Neural cell (in vitro differentiated cells): ENCODE measurements at regions not wholly inside any gene's neighbourhood (a gene's known extent, or its start where the extent isn't known, plus 50 kb on each side); places are given as distances from the start of the nearest gene placed in this dataset.

Source experiments
- H2AFZ ChIP-seq: fragments of 200-600, 300-800 bp; sonication (generic), shearing (Covaris generic); 2 replicates; pipeline ENCODE4 v1.6.0; 2014; ENCODE audit warnings: low read depth, mild to moderate bottlenecking, antibody characterized with exemption, low read length, moderate library complexity
- H3F3A ChIP-seq: fragments of 200-600 bp; shearing (Covaris generic); 2 replicates; pipeline ENCODE4 v1.6.1; 2016; ENCODE audit warnings: mild to moderate bottlenecking, moderate library complexity, mixed read lengths, antibody characterized with exemption, low read length; ENCODE audit not compliant: insufficient read depth, poor library complexity, severe bottlenecking
- H3K27ac ChIP-seq: fragments of 200-600, 300-800 bp; sonication (generic), shearing (Covaris generic); 2 replicates; pipeline ENCODE4 v1.5.1; 2014; ENCODE audit warnings: mild to moderate bottlenecking, low read length, moderate library complexity
- H3K27me3 ChIP-seq: fragments of 300-800, 200-600 bp; sonication (generic), shearing (Covaris generic); 2 replicates; pipeline ENCODE4 v1.6.0; 2014; ENCODE audit warnings: mild to moderate bottlenecking, low read depth, low read length, moderate library complexity; ENCODE audit not compliant: insufficient read depth
- H3K36me3 ChIP-seq: fragments of 300-800, 200-600 bp; sonication (generic), shearing (Covaris generic); 2 replicates; pipeline ENCODE4 v1.5.1; 2014; ENCODE audit warnings: mild to moderate bottlenecking, antibody characterized with exemption, low read length, moderate library complexity; ENCODE audit not compliant: insufficient read depth
- H3K4me2 ChIP-seq: fragments of 300-800, 200-600 bp; sonication (generic), shearing (Covaris generic); 2 replicates; pipeline ENCODE4 v1.6.0; 2014; ENCODE audit warnings: mild to moderate bottlenecking, low read length
- H3K4me3 ChIP-seq: fragments of 300-800, 200-600 bp; sonication (generic), shearing (Covaris generic); 2 replicates; pipeline ENCODE4 v1.5.1; 2014; ENCODE audit warnings: mild to moderate bottlenecking, low read length, moderate library complexity
- H3K79me2 ChIP-seq: fragments of 200-600 bp; shearing (Covaris generic); replicated peaks from 2 replicates; pipeline ENCODE4 v1.6.0; 2014; ENCODE audit warnings: mild to moderate bottlenecking, low read length, moderate library complexity; ENCODE audit not compliant: insufficient read depth
- H3K9ac ChIP-seq: fragments of 300-800, 200-600 bp; sonication (generic), shearing (Covaris generic); 2 replicates; pipeline ENCODE4 v1.6.1; 2016; ENCODE audit warnings: mild to moderate bottlenecking, low read length, mixed read lengths
- H3K9me2 ChIP-seq: fragments of 200-600 bp; shearing (Covaris generic); 2 replicates; pipeline ENCODE4 v1.6.1; 2016; ENCODE audit warnings: mild to moderate bottlenecking, low read length, mixed read lengths; ENCODE audit not compliant: insufficient read depth
- H3K9me3 ChIP-seq: fragments of 200-600, 300-800 bp; sonication (generic), shearing (Covaris generic); 2 replicates; pipeline ENCODE4 v1.6.1; 2016; ENCODE audit warnings: mild to moderate bottlenecking, mixed run types, low read length, moderate library complexity, mixed read lengths
- H4K20me1 ChIP-seq: fragments of 200-600 bp; shearing (Covaris generic); 2 replicates; pipeline ENCODE4 v1.6.1; 2016; ENCODE audit warnings: mild to moderate bottlenecking, mixed run types; ENCODE audit not compliant: insufficient read depth
- EP300 ChIP-seq: fragments of 450-650 bp; conservative IDR thresholded peaks from 2 replicates; pipeline ENCODE4 v1.6.1; 2014; ENCODE audit warnings: antibody characterized with exemption, mild to moderate bottlenecking, moderate library complexity; ENCODE audit not compliant: poor library complexity, severe bottlenecking
- EZH2 ChIP-seq: fragments of 200-600, 300-800 bp; shearing (Covaris generic), sonication (generic); IDR thresholded peaks from 2 replicates; pipeline ENCODE4 v1.6.1; 2014; ENCODE audit warnings: antibody characterized with exemption, low read length, borderline replicate concordance, mild to moderate bottlenecking; ENCODE audit not compliant: insufficient read depth, poor library complexity, severe bottlenecking
- MXI1 ChIP-seq: fragments of 450-650 bp; conservative IDR thresholded peaks from 2 replicates; pipeline ENCODE4 v1.6.1; 2014; ENCODE audit warnings: antibody characterized with exemption, mild to moderate bottlenecking; ENCODE audit not compliant: poor library complexity, severe bottlenecking
- POLR2AphosphoS5 ChIP-seq: IDR thresholded peaks from 2 replicates; pipeline ENCODE4 v1.6.1; 2012
- RAD21 ChIP-seq: fragments of 450-650 bp; conservative IDR thresholded peaks from 2 replicates; pipeline ENCODE4 v1.6.1; 2014; ENCODE audit warnings: antibody characterized with exemption, mild to moderate bottlenecking, moderate library complexity
- SMC3 ChIP-seq: fragments of 450-650 bp; conservative IDR thresholded peaks from 2 replicates; pipeline ENCODE4 v1.6.1; 2014; ENCODE audit warnings: antibody characterized with exemption, mild to moderate bottlenecking, moderate library complexity; ENCODE audit not compliant: poor library complexity
- TAF1 ChIP-seq: IDR thresholded peaks from 2 replicates; pipeline ENCODE4 v1.6.1; 2012; ENCODE audit warnings: low read depth
- TF ChIP-seq, protein P1 (sequence below): IDR thresholded peaks from 2 replicates; pipeline ENCODE4 v1.6.1; 2012; ENCODE audit warnings: borderline replicate concordance
- TF ChIP-seq, protein P2 (sequence below): fragments of 450-650 bp; IDR thresholded peaks from 2 replicates; pipeline ENCODE4 v1.5.1; 2014; ENCODE audit warnings: antibody characterized with exemption, mild to moderate bottlenecking, moderate library complexity; ENCODE audit not compliant: poor library complexity, severe bottlenecking

DNA sequence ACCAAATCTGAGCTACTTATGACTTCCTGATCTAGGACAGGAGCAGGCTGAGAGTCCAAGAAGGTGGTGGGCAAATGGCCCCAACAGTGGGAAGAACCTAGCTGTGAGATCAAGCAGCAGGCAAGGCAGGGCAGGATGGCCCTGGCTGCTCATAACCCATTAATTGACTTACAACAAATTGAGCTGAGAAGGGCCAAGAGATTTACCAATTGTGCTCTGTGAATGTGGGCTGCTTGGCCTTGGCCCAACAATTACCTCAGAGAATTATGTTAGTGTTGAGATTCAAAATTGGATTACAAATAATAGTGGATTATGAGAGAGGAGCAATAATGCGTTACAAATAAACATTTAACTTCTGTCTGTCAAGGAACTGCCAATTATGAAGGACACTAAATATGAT lies 956.5 kb downstream of the KCNMA1 start:
- Histone ChIP-seq H3K4me3 (no peak overlapping the region), H4K20me1 (no peaks in the 10 kb centered on the region), H3K36me3 (no peaks in the 10 kb centered on the region), H3K9me2 (no peaks in the 10 kb centered on the region), H3F3A (no peaks in the 10 kb centered on the region), H3K9ac (no peak overlapping the region), H3K27ac (no peak overlapping the region), H3K27me3 (no peaks in the 10 kb centered on the region), H3K79me2 (no peaks in the 10 kb centered on the region), H3K4me2 (no peak overlapping the region), H2AFZ (no peak overlapping the region), H3K9me3 (no peaks in the 10 kb centered on the region)
- TF ChIP-seq, protein P1, sequence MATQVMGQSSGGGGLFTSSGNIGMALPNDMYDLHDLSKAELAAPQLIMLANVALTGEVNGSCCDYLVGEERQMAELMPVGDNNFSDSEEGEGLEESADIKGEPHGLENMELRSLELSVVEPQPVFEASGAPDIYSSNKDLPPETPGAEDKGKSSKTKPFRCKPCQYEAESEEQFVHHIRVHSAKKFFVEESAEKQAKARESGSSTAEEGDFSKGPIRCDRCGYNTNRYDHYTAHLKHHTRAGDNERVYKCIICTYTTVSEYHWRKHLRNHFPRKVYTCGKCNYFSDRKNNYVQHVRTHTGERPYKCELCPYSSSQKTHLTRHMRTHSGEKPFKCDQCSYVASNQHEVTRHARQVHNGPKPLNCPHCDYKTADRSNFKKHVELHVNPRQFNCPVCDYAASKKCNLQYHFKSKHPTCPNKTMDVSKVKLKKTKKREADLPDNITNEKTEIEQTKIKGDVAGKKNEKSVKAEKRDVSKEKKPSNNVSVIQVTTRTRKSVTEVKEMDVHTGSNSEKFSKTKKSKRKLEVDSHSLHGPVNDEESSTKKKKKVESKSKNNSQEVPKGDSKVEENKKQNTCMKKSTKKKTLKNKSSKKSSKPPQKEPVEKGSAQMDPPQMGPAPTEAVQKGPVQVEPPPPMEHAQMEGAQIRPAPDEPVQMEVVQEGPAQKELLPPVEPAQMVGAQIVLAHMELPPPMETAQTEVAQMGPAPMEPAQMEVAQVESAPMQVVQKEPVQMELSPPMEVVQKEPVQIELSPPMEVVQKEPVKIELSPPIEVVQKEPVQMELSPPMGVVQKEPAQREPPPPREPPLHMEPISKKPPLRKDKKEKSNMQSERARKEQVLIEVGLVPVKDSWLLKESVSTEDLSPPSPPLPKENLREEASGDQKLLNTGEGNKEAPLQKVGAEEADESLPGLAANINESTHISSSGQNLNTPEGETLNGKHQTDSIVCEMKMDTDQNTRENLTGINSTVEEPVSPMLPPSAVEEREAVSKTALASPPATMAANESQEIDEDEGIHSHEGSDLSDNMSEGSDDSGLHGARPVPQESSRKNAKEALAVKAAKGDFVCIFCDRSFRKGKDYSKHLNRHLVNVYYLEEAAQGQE: no peak
- no peak for TF ChIP-seq POLR2AphosphoS5
- no peak for TF ChIP-seq MXI1
- no peak for TF ChIP-seq TAF1
- TF ChIP-seq EP300: no peak
- TF ChIP-seq RAD21: no peak
- no peak for TF ChIP-seq EZH2
- TF ChIP-seq, protein P2, sequence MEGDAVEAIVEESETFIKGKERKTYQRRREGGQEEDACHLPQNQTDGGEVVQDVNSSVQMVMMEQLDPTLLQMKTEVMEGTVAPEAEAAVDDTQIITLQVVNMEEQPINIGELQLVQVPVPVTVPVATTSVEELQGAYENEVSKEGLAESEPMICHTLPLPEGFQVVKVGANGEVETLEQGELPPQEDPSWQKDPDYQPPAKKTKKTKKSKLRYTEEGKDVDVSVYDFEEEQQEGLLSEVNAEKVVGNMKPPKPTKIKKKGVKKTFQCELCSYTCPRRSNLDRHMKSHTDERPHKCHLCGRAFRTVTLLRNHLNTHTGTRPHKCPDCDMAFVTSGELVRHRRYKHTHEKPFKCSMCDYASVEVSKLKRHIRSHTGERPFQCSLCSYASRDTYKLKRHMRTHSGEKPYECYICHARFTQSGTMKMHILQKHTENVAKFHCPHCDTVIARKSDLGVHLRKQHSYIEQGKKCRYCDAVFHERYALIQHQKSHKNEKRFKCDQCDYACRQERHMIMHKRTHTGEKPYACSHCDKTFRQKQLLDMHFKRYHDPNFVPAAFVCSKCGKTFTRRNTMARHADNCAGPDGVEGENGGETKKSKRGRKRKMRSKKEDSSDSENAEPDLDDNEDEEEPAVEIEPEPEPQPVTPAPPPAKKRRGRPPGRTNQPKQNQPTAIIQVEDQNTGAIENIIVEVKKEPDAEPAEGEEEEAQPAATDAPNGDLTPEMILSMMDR: no peak
- no peak for TF ChIP-seq SMC3

DNA sequence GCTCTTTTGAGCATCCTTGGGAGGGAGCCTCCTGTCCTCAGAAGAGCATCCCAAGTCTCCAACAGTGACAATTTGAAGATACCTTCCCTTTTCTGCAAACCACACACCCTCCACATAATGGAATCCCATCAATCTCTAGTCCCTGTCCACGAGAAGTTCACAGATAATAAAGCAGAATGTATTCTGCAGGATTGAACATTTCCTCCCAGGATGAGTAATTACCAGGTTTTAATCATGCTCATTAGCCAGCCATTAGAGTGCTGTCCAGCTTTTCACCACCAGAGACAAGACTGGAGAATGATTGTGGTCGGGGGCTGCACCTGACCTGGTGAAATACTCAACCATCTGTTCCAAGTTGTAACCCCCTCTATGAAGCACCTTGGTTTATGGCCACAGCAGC lies 958.6 kb downstream of the KCNMA1 start:
- Histone ChIP-seq H3K4me2 (no peak overlapping the region), H3K36me3 (no peaks in the 10 kb centered on the region), H3K4me3 (no peak overlapping the region), H3K27me3 (no peaks in the 10 kb centered on the region), H2AFZ (no peak overlapping the region), H3K9me3 (no peaks in the 10 kb centered on the region), H3K79me2 (no peaks in the 10 kb centered on the region), H3K9ac (no peak overlapping the region), H3K9me2 (no peaks in the 10 kb centered on the region), H3K27ac (no peak overlapping the region), H4K20me1 (no peaks in the 10 kb centered on the region), H3F3A (no peaks in the 10 kb centered on the region)
- TF ChIP-seq RAD21 (no peak), TAF1 (no peak), POLR2AphosphoS5 (no peak), EP300 (no peak), EZH2 (no peak), SMC3 (no peak), MXI1 (no peak)
- TF ChIP-seq, protein P1: no peak
- TF ChIP-seq, protein P2: no peak
